NT2/D1 (cell line): ENCODE measurements at regions not wholly inside any gene's neighbourhood (a gene's known extent, or its start where the extent isn't known, plus 50 kb on each side); places are given as distances from the start of the nearest gene placed in this dataset.
"Not testable (repeated sequence)": the region's sequence is repeated elsewhere in the genome, so short reads cannot be mapped to it uniquely, and the experiment has no call there.

ENCODE experiments used
- DNase-seq: peaks from one replicate; pipeline ENCODE4 v3.0.0-alpha.2; 2011; ENCODE audit warnings: low read depth, low spot score
- H3K27me3 ChIP-seq: 2 replicates; pipeline ENCODE4 v1.6.0; 2011; ENCODE audit warnings: mild to moderate bottlenecking; ENCODE audit not compliant: insufficient read length, insufficient read depth
- H3K36me3 ChIP-seq: 2 replicates; pipeline ENCODE4 v1.6.1; 2011; ENCODE audit warnings: mild to moderate bottlenecking, low read length, mixed read lengths; ENCODE audit not compliant: insufficient read depth, insufficient read length
- H3K4me1 ChIP-seq: 2 replicates; pipeline ENCODE4 v1.5.1; 2011; ENCODE audit not compliant: insufficient read depth, insufficient read length
- H3K4me3 ChIP-seq: 2 replicates; pipeline ENCODE4 v1.5.1; 2011; ENCODE audit warnings: low read depth; ENCODE audit not compliant: insufficient read length
- H3K9ac ChIP-seq: 2 replicates; pipeline ENCODE4 v1.6.0; 2011; ENCODE audit warnings: low read depth; ENCODE audit not compliant: insufficient read length
- H3K9me3 ChIP-seq: 2 replicates; pipeline ENCODE4 v1.5.1; 2011; ENCODE audit warnings: mild to moderate bottlenecking, low read length; ENCODE audit not compliant: insufficient read depth
- SUZ12 ChIP-seq: IDR thresholded peaks from 2 replicates; pipeline ENCODE4 v1.6.1; 2011; ENCODE audit not compliant: insufficient read length, insufficient read depth; ENCODE audit errors: extremely low read depth
- YY1 ChIP-seq: IDR thresholded peaks from 2 replicates; pipeline ENCODE4 v1.6.1; 2011; ENCODE audit not compliant: insufficient read length, insufficient read depth
- ZNF274 ChIP-seq: IDR thresholded peaks from 2 replicates; pipeline ENCODE4 v1.6.1; 2011; ENCODE audit warnings: mild to moderate bottlenecking, low read depth, low read length

GRCh38 chr12:124218243-124218560 lies 76.7 kb upstream of the RFLNA start:
- H3K27me3 ChIP-seq, result no peaks in the 10 kb centered on the region
- H3K9ac ChIP-seq, result no peak overlapping the region
- no peak for DNase-seq
- H3K36me3 ChIP-seq, result no peaks in the 10 kb centered on the region
- no peak for TF ChIP-seq YY1
- TF ChIP-seq ZNF274, result no peak
- no peak for TF ChIP-seq SUZ12
- peaks cover 4% of the 10 kb centered on the region for H3K4me1 ChIP-seq
- no peak overlapping the region for H3K4me3 ChIP-seq
- peaks cover 13% of the 10 kb centered on the region; the same call in 1 of the 2 replicates for H3K9me3 ChIP-seq

- H3K36me3 ChIP-seq, H3K4me1 ChIP-seq, H3K4me3 ChIP-seq, H3K27me3 ChIP-seq, DNase-seq, H3K9ac ChIP-seq: not testable (repeated sequence)
- peaks cover 12% of the 10 kb centered on the region; the same call in 1 of the 2 replicates for H3K9me3 ChIP-seq
Observed at GRCh38 chr12:124218650-124219049, 76.2 kb upstream of the RFLNA start.

- Histone ChIP-seq H3K9ac (no peak overlapping the region), H3K4me3 (no peak overlapping the region), H3K4me1 (no peaks in the 10 kb centered on the region), H3K9me3 (no peaks in the 10 kb centered on the region; the same call in 1 of the 2 replicates), H3K36me3 (no peaks in the 10 kb centered on the region), H3K27me3 (no peaks in the 10 kb centered on the region)
- DNase-seq, result no peak
- TF ChIP-seq YY1, result no peak
- TF ChIP-seq SUZ12, result no peak
- no peak for TF ChIP-seq ZNF274
Observed at GRCh38 chr12:124222368-124223245, 72.3 kb upstream of the RFLNA start.

GRCh38 chr12:124223733-124224138 lies 71.2 kb upstream of the RFLNA start:
- not testable (repeated sequence) for H3K4me3 ChIP-seq, H3K4me1 ChIP-seq, H3K9me3 ChIP-seq, H3K9ac ChIP-seq, DNase-seq, H3K27me3 ChIP-seq, H3K36me3 ChIP-seq

- TF ChIP-seq YY1 (no peak), ZNF274 (no peak), SUZ12 (no peak)
- H3K9ac ChIP-seq, result no peak overlapping the region
Observed at GRCh38 chr12:124224535-124225110, 70.3 kb upstream of the RFLNA start.

GRCh38 chr12:124225730-124226129 lies 69.2 kb upstream of the RFLNA start:
- peaks cover 5% of the 10 kb centered on the region for H3K9me3 ChIP-seq
- no peak overlapping the region for H3K4me3 ChIP-seq
- no peak overlapping the region for H3K9ac ChIP-seq
- TF ChIP-seq SUZ12 (no peak), YY1 (no peak), ZNF274 (no peak)
- DNase-seq, result no peak
- H3K4me1 ChIP-seq, result no peaks in the 10 kb centered on the region
- no peaks in the 10 kb centered on the region for H3K27me3 ChIP-seq
- no peaks in the 10 kb centered on the region for H3K36me3 ChIP-seq

More at GRCh38 chr12:124224535-124225110, 70.3 kb upstream of the RFLNA start:
- Histone ChIP-seq H3K36me3 (no peaks in the 10 kb centered on the region), H3K27me3 (no peaks in the 10 kb centered on the region), H3K9me3 (no peaks in the 10 kb centered on the region; the same call in 1 of the 2 replicates), H3K4me1 (no peaks in the 10 kb centered on the region), H3K4me3 (no peak overlapping the region)
- DNase-seq, result no peak

- peaks cover 6% of the 10 kb centered on the region for H3K4me1 ChIP-seq
- no peak overlapping the region for H3K4me3 ChIP-seq
- no peak for DNase-seq
- H3K27me3 ChIP-seq, result no peaks in the 10 kb centered on the region
- no peak overlapping the region for H3K9ac ChIP-seq
- H3K36me3 ChIP-seq, result no peaks in the 10 kb centered on the region
- peaks cover 11% of the 10 kb centered on the region for H3K9me3 ChIP-seq
- TF ChIP-seq ZNF274, result no peak
- TF ChIP-seq SUZ12, result no peak
- no peak for TF ChIP-seq YY1
Observed at GRCh38 chr12:124227951-124228711, 66.8 kb upstream of the RFLNA start.
